Stimulated activated CD8-positive, alpha-beta memory T cell treated with anti-CD3 and anti-CD28 coated beads, Interleukin-15, amount 100 ng/mL, for 1 hour (primary cell): ENCODE measurements at regions not wholly inside any gene's neighbourhood (a gene's known extent, or its start where the extent isn't known, plus 50 kb on each side); places are given as distances from the start of the nearest gene placed in this dataset.
"Not testable (repeated sequence)": the region's sequence is repeated elsewhere in the genome, so short reads cannot be mapped to it uniquely, and the experiment has no call there.

Experiments
- DNase-seq: peaks from one replicate; pipeline ENCODE4 v3.0.0-alpha.2; 2020; ENCODE audit warnings: low read depth

GRCh38 chr6:164377348-164377918 is 932.0 kb downstream of the C6orf118 start:
- no peak for DNase-seq

- DNase-seq = no peak
Measured at GRCh38 chr6:164370773-164371172, 938.6 kb downstream of the C6orf118 start.

GRCh38 chr6:164359441-164359840 is 944.9 kb downstream of the QKI start:
- no peak for DNase-seq

DNA sequence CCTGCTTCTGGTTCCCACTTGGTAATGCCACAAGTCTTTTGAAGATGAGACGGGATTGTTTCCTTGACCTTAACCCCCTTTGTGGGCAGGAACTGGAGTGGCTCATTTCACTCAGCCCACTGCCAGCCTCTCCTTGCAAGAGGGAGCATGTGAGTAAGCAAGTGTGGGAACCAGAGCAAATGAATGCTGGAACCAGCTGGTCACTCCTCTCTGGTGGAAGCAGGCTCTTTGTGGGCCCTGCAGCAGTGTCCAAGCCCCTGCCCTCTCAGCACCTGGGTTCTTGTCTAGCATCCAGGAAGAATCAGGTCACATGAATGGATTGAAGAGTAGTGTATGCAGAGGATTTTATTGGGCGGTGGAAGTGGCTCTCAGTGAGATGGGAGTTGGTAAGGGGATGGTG is 944.5 kb downstream of the QKI start:
- no peak for DNase-seq

- DNase-seq = no peak
Measured at GRCh38 chr6:164356814-164357213, 942.3 kb downstream of the QKI start.

DNA sequence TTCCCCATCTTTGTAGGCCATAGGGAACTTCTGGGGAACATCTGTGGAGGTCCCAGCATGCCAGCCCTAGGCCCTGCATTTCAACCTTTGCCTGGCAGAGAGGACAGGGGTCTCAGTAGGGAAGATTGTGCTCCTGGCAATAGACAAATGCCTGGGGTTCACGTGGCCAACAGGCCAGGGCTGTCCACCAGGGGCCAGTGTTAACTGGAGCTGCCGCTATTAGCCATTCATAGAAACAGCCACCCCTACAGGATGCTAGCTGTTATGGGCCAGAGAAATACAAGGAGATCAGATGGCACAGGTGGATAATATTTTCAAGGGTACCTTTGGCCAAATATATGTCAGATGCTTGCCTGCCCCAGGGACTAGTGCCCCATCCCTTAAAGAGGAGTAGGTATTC is 932.9 kb downstream of the QKI start:
- no peak for DNase-seq

GRCh38 chr6:164346631-164347030 is 932.1 kb downstream of the QKI start:
- DNase-seq = no peak

DNA sequence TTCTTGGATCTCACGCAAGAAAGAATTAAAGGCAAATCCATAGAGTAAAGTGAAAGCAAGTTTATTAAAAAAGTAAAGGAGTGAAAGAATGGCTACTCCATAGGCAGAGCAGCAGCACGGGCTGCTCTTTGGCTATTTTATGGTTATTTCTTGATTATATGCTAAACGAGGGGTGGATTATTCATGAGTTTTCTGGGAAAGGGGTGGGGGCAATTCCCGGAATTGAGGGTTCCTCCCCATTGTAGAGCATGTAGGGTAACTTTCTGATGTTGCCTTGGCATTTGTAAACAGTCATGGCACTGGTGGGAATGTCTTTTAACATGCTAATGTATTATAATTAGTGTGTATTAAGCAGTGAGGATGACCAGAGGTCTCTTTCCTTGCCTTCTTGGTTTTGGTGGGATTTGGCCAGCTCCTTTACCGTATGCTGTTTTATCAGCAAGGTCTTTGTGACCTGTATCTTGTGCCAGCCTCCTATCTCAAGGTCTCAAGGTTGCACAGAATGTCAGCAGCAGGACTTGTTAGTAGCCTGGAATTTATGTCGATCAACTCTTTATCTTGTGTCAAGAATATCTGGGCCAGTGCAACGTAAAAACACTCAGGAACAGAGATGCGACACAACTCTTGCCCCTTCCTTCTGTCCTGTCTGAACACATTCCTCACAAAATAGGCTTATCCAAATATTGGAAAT is 931.4 kb downstream of the QKI start:
- DNase-seq = no peak

DNA sequence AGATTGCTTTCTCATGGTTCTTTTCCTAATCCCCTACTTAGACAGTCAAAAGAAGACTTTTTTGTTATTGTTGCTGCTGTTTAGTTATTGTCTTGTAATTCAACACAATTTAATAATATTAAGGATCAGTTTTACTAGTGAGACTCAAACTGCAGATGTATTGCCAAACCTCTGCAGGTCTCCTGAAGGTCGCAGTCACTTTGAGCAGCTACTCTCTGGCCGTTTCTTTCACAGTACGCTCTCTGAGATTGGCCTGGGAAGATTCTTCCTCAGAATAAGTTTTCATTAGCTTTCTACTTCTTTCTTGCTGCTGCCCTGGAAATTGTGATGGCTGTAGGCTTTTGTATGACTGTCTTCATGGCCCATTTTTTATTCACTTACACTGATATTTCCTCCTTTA is 930.8 kb downstream of the QKI start:
- no peak for DNase-seq

DNA sequence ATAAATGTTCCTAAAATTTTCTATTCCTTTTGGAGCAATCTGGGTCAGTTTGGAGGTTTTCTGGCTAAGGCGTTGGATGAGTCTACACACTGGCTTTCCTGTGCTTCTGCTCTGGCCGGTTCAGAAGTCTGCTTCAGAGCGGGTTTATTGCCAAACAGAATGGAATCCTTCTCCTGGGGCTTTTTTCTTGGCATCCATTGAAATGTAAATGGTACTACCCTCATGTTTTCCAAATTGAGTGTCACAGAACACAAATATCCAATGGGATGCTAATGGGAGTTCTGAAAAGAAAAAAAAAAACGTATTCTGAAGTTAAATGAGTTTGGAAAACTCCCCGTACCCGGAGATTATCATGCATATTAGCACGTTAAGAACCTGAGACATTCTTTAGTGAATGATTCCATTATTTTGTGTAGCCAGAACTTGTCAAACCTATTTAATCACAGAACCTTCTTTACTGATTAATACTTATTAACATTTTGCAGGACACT is 930.3 kb downstream of the QKI start:
- no peak for DNase-seq

DNA sequence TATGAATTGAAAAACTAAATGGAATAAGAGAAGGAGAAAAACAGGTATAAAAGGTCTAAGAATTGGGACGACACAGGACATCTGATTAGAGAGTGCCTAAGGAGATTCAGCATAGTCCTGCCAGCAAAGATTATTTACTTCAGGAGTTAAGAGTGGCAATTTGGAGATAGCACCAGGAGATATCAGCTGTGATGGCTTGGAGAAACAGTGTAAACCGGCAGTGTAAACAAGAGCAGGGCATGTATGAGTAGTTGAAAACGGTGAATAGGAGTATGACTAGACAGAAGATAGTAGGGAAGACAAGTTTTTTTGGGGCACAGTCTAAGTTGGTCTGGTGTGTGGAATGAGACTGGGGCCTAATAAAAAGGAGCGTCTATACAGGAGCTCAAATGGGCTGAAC is 924.9 kb downstream of the QKI start:
- DNase-seq = not testable (repeated sequence)

- no peak for DNase-seq
Measured at GRCh38 chr6:164337925-164338397, 923.4 kb downstream of the QKI start.

- no peak for DNase-seq
Measured at GRCh38 chr6:164337024-164337924, 922.8 kb downstream of the QKI start.

DNA sequence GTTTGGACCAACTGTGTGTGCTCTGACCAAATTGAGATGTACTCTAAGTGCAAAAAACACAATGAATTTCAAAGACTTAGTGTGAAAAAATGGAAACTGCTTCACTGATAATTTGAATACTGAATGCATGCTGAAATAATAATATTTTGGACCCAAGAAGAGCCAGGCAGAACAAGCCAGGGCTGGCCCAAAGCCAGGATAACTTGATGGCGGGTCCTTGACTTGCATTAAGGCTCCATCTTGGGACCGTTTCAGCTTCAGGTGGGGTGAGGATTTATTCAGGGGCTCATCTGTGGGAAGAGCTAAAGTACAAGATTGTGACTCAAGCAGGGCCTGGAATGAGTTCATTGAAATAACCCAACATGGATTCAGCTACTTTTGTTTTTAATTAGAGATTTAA is 921.9 kb downstream of the QKI start:
- DNase-seq = no peak

- DNase-seq = no peak
Measured at GRCh38 chr6:164331026-164331425, 916.5 kb downstream of the QKI start.

DNA sequence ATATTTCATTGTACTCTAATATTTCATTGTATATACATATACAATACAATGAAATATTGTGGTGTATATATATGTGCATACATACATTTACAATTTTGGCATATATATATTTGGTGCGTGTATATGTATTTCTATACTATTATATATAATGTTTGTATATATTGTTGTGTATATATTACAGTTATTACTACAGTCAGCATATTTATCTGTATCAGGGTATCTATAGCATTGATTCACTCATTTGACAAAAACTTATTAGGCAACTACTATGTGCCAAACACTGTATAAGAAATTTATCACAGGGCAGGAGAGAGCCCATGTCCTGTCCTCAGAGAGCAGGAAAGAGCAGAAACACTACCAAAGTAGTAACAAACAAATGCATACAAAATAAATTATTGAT is 910.6 kb downstream of the QKI start:
- DNase-seq = no peak

DNA sequence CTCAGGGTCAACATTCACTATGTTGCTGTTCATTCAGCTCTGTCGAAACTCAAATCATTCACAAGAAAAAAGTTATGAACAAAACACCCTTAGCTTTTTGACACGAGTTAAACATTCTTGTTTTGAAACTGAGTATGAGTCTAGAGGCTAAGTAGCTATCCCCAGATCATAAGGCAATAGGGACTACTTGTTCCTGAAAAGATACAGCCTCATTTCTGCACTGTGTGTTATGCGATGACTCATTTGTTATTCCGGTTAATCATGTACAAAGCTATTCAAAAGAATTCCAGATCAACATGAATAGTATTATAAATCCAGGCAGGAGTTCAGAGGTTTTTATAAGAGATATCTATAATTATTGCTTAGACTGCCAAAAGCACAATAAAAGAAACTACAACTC is 908.0 kb downstream of the QKI start:
- no peak for DNase-seq

DNA sequence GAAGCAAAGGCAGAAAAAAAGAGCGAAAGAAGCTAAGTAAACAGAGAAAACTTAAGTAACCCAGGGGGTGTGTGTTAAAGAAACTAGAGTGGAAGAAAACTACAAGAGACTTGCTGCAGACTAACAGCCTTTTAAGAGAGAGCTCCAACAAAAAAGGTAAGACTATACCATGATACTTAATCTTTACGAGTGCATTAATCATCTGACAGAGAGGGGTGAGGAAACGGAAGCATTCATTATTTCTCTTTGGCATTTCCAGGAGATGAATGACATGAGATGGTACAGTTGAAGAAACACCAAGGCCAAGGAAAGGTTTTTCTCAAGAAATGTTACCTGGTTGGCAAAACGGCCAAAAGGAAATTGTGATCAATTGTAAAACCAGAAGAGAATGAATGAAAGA is 906.8 kb downstream of the QKI start:
- DNase-seq = no peak

DNA sequence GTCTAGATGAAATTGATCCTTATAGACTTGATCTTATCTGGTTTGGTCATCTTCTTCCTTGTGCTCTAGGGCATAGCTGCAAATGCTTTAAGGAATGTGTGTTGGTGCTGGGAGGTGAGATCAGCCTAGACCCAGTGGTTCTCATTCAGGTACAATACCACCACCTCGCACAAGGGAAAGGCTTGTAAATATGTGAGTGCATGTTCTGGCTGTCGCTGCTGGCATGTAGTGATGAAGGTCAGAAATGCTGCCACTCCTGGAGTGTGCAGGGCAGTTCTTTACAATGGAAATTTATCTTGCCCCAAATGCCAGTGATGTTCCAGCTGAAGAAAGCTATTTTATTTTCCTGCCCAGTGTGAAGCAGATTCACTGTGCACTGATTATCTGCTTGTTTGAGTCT is 900.9 kb downstream of the QKI start:
- DNase-seq = no peak

- no peak for DNase-seq
Measured at GRCh38 chr6:164308339-164308738, 893.8 kb downstream of the QKI start.

GRCh38 chr6:164303102-164303964 is 888.8 kb downstream of the QKI start:
- no peak for DNase-seq

- DNase-seq = no peak
Measured at GRCh38 chr6:164296411-164296810, 881.9 kb downstream of the QKI start.
